Activated CD4-positive, alpha-beta T cell treated with anti-CD3 and anti-CD28 coated beads for 36 hours (primary cell): ENCODE measurements at regions not wholly inside any gene's neighbourhood (a gene's known extent, or its start where the extent isn't known, plus 50 kb on each side); places are given as distances from the start of the nearest gene placed in this dataset.

ENCODE experiments used
- ATAC-seq: fragments of 200-7000 bp; cut with Tn5 transposase; one replicate; pipeline ENCODE4 v1.10.0; 2021; ENCODE audit warnings: mild to moderate bottlenecking, moderate library complexity
- CTCF ChIA-PET: fragments of 350-600 bp; sonication (Branson Sonifier 250); formaldehyde crosslinking; loops from one replicate; lab custom pipeline; 2021; ENCODE audit warnings: antibody characterized with exemption; lab: Charles Lee
- POLR2A ChIA-PET: fragments of 350-600 bp; sonication (Branson Sonifier 250); formaldehyde crosslinking; loops from one replicate; lab custom pipeline; 2021; ENCODE audit warnings: antibody characterized with exemption, inconsistent platforms; lab: Charles Lee
- DNase-seq: peaks from one replicate; pipeline ENCODE4 v3.0.0-alpha.2; 2020
- H3K27ac Mint-ChIP-seq: one replicate; pipeline ENCODE4 v1.8.0; 2021; ENCODE audit warnings: mixed read lengths
- H3K27me3 Mint-ChIP-seq: one replicate; pipeline ENCODE4 v1.8.0; 2021; ENCODE audit warnings: mixed read lengths
- H3K36me3 Mint-ChIP-seq: one replicate; pipeline ENCODE4 v1.8.0; 2021; ENCODE audit warnings: low read depth, mixed read lengths
- H3K4me1 Mint-ChIP-seq: one replicate; pipeline ENCODE4 v1.8.0; 2021; ENCODE audit warnings: mixed read lengths
- H3K4me3 Mint-ChIP-seq: one replicate; pipeline ENCODE4 v1.8.0; 2021; ENCODE audit warnings: mild to moderate bottlenecking, moderate library complexity, mixed read lengths
- H3K9me3 Mint-ChIP-seq: one replicate; pipeline ENCODE4 v1.8.0; 2021; ENCODE audit warnings: low read depth, mixed read lengths
- intact Hi-C, 2 experiments: fragments of 100-400 bp; cut with DNase I in 1 of 2; cut with micrococcal nuclease in 1 of 2; formaldehyde crosslinking; loops; one replicate each; pipeline versions ENCODE4 v1.14.2 to v1.15.1; 2022 to 2024; cut with DNase I, micrococcal nuclease

DNA sequence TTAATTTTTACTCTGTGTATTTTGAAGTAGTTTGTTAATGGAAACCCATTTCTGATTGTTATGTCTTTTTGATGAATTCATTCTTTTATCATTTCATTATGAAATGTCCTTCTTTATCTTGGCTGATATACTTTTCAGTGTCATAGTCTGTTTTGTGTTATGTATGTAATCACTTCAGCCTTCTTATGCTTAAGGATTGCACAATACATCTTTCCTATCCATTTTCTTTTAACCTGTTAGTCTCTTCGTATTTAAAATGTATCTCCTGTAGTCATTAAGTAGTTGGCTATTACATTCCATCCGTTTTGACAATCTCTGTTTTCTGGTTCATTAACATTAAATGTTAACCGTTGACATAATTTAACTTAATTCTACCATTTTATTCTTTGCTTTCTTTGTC, 344.6 kb upstream of the CTNND2 start:
- POLR2A ChIA-PET, result no interaction called here
- Mint-ChIP-seq H3K4me1 (no peaks in the 10 kb centered on the region), H3K27ac (no peak overlapping the region), H3K27me3 (no peaks in the 10 kb centered on the region), H3K4me3 (no peak overlapping the region), H3K36me3 (no peaks in the 10 kb centered on the region), H3K9me3 (peaks cover 4% of the 10 kb centered on the region)
- ATAC-seq, result no peak
- DNase-seq, result no peak
- CTCF ChIA-PET, result no interaction called here
- intact Hi-C loops, result no loop called here

DNA sequence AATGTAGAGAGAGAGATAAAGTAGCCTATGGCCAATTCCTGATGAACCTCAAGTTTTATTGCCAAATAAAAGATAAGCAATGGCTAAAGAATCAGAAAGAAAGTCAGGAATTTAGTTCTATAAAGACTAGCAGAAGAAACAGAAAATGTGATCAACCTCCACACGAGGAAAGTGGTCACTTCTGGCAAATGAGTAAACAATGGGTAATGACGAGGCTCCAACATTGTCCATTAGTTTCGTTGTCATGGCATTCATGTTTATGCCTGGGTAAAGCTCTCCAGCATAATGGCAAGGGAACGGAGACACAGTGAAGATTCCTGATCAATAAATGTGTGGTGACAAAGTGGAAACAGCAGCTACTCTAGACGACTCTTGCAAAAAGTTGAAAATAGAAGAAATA, 341.8 kb upstream of the CTNND2 start:
- H3K9me3 Mint-ChIP-seq, result peaks cover 4% of the 10 kb centered on the region
- no peak for ATAC-seq
- no peak overlapping the region for H3K4me3 Mint-ChIP-seq
- intact Hi-C loops, result no loop called here
- POLR2A ChIA-PET, result no interaction called here
- H3K36me3 Mint-ChIP-seq, result no peaks in the 10 kb centered on the region
- CTCF ChIA-PET, result no interaction called here
- no peak overlapping the region for H3K27ac Mint-ChIP-seq
- no peaks in the 10 kb centered on the region for H3K27me3 Mint-ChIP-seq
- DNase-seq, result no peak
- no peaks in the 10 kb centered on the region for H3K4me1 Mint-ChIP-seq

DNA sequence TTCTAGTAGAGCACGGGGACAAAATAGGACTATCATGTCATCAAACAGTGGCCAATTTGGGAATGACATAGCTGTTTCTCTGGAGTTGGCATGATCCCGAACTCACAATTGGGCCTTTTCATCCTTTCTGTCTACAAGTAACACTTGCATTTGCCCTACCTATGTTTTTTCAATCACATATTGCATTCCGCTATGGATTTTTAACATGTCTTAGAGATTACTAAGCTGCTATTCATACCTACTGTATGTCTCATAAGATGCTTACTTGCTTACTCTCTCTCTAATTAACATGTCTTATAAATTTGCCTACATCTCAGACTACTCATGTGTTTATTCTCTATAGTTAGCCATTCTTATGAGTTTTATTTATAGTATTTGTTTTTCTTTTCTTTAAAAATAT, 341.2 kb upstream of the CTNND2 start:
- Mint-ChIP-seq H3K9me3 (peaks cover 2% of the 10 kb centered on the region), H3K36me3 (no peaks in the 10 kb centered on the region), H3K27ac (no peak overlapping the region), H3K4me1 (no peaks in the 10 kb centered on the region), H3K4me3 (no peak overlapping the region), H3K27me3 (no peaks in the 10 kb centered on the region)
- no peak for DNase-seq
- ChIA-PET CTCF (no interaction called here), POLR2A (no interaction called here)
- no peak for ATAC-seq
- intact Hi-C loops, result no loop called here

DNA sequence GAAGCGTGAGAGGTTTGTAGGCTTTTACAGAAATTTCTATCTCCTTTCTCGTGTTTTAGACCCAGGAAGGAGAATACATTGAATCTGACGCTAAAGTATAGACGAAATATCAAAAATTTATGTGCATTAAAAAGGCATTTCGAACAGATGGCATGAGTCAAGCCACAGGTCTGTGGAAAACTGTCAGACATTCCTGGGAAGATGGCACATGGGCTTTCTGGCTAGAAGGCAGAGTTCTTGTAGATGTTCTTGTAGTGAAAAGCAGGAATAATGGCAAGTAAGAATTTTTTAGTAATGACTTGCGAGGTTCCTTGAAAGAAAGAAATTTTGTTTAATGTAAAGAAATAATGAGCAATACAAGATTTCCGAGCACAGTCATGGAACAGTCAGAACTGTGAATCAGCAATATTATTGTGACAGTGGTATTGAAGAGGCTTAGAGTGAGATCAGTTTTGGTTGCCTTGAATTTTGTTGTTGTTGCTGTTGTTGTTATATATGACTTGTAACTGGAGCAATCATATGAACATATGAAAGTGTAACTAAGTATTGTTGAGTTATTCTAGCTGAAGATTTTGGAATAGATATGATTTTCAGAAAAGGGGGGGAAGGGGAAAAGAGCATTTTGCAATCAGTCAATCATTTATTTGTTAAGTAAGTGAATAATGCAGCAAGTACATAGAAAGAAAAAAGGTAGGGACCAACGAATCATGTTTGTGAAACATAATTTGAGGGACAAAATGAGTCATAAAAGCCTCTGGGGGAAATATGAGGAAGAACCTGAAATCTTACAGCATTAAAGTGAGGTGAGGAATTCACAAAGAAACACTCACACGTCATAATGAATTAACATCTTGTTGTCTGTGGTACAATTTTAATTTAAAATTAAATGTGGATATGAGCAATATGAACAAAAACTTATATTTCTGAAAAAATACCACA, 339.0 kb upstream of the CTNND2 start:
- ChIA-PET POLR2A (no interaction called here), CTCF (no interaction called here)
- H3K4me1 Mint-ChIP-seq, result no peaks in the 10 kb centered on the region
- no peak overlapping the region for H3K4me3 Mint-ChIP-seq
- no peak overlapping the region for H3K27ac Mint-ChIP-seq
- ATAC-seq, result no peak
- DNase-seq, result no peak
- no peaks in the 10 kb centered on the region for H3K36me3 Mint-ChIP-seq
- no peaks in the 10 kb centered on the region for H3K27me3 Mint-ChIP-seq
- intact Hi-C loops, result no loop called here
- H3K9me3 Mint-ChIP-seq, result peaks cover 4% of the 10 kb centered on the region

DNA sequence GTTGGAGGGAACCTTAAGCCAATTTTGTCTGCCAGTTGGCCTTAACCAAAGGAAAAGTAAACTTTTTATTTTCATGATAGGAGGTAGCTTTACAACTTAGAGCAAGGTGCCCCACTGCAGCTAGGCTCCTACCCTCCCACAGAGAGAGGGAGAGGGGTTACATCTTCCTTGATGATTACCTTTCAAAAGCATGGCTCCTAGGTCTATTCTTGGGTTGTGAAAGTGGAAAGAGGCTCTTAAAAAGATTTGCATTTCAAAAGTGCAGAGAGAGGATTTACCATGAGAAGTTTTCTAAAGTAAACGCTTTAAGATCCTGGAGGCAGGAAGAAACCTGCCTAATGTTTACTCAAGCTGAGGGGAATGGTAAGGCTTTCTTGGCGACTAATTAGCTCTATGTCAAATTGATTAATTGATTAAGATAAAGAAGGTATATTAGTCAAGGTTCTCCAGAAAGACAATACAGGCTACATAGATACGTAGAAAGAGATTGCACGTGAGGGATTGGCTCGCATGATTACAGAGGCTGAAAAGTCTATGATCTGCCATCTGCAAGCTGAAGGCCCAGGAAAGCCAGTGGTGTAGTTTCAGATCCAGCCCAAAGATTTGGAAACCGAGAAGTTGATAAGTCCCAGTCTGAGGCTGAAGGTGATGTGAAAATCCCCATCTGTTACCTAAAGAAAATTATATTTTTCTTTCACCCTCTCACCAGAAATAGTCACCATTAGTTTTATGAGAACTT, 333.8 kb upstream of the CTNND2 start:
- ATAC-seq (no peak), DNase-seq (no peak)
- no peaks in the 10 kb centered on the region for H3K36me3 Mint-ChIP-seq
- peaks cover 13% of the 10 kb centered on the region for H3K9me3 Mint-ChIP-seq
- CTCF ChIA-PET, result interaction anchor here (0.7 kb wide), 1 partner anchor 28 kb away, joined by 3 read pairs; no protein-coding TSS in a partner anchor
- POLR2A ChIA-PET, result no interaction called here
- H3K4me1 Mint-ChIP-seq, result no peaks in the 10 kb centered on the region
- H3K27me3 Mint-ChIP-seq, result no peaks in the 10 kb centered on the region
- intact Hi-C loops, result no loop called here
- H3K27ac Mint-ChIP-seq, result no peak overlapping the region
- H3K4me3 Mint-ChIP-seq, result no peak overlapping the region

DNA sequence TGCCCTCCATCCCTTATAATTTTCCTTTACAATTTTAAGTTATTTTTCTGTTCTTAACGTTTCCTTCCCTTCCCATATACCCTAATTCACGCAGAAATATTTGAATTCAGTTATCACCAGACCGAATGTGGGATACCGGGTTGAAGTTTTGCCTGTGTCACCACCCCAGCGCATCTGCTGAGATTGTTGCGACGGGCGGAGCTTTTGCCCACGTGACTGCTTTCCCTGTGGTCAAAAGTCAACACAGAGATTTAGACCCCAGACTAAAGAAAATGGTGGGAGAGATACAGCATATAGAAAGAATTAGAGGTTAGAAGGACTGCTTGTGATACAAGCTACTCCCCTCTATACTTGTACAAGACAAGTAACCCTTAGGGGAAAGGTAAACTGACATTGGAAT, 326.4 kb upstream of the CTNND2 start:
- intact Hi-C loops, result no loop called here
- ChIA-PET CTCF (no interaction called here), POLR2A (no interaction called here)
- no peak overlapping the region for H3K4me3 Mint-ChIP-seq
- ATAC-seq (no peak), DNase-seq (no peak)
- H3K27ac Mint-ChIP-seq, result no peak overlapping the region
- H3K4me1 Mint-ChIP-seq, result no peaks in the 10 kb centered on the region
- no peaks in the 10 kb centered on the region for H3K27me3 Mint-ChIP-seq
- peaks cover 16% of the 10 kb centered on the region for H3K9me3 Mint-ChIP-seq
- no peaks in the 10 kb centered on the region for H3K36me3 Mint-ChIP-seq

DNA sequence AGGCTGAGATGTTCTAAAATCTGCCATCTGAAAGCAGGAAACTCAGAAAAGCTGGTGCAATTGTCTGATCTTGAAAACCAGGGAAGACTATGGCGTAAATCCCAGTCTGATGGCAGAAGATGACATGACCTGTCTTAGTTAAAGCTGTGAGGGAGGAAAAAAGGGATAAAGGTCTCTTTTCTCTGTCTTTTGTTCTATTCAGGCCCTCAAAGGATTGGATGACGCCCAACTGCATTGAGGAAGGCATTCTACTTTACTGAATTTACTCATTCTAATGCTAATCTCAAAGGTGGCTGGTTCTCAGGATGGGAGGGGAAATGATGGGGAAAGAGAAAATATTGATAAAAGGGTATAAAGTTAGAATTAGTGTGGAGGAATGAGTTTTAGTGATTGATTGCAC, 312.8 kb upstream of the CTNND2 start:
- H3K9me3 Mint-ChIP-seq, result peaks cover 17% of the 10 kb centered on the region
- POLR2A ChIA-PET, result no interaction called here
- intact Hi-C loops, result no loop called here
- ATAC-seq (no peak), DNase-seq (no peak)
- no peak overlapping the region for H3K4me3 Mint-ChIP-seq
- no peaks in the 10 kb centered on the region for H3K4me1 Mint-ChIP-seq
- no peaks in the 10 kb centered on the region for H3K36me3 Mint-ChIP-seq
- H3K27me3 Mint-ChIP-seq, result no peaks in the 10 kb centered on the region
- CTCF ChIA-PET, result no interaction called here
- H3K27ac Mint-ChIP-seq, result no peak overlapping the region

DNA sequence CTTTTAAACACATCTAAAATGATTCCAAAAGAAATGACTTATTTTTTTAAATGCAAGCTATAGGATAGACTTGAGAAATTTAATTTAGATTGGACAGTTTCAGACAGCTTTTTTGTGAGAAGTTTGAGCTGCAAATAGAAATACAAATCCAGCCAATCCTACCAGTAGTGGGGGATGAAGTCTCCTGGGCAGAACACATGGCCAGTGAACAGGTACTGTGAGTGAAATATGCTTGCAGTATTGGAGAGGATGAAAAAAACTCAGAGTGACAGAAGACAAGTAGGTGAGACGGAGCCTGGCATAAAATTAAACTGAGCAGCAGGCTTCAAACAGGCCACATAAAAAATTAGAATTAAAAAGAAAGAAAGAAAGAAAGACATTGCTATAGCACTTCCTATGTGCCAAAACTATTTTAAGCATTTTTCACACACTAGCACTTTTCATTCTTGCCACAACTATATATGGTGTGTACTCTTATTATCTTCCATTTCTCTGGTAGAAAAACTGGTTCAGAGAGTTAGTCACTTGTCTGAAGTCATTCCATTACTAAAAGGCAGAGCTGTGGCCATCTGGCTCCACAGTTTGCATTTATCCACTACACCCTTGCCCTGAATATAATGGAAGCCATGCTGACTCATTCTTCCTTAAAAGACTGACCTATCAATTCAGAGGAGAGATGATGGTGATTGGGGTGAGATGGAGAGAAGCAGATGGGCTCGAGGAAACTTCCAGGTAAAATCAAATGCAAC, 310.2 kb upstream of the CTNND2 start:
- H3K4me3 Mint-ChIP-seq, result no peak overlapping the region
- intact Hi-C loops, result no loop called here
- DNase-seq (no peak), ATAC-seq (no peak)
- no peaks in the 10 kb centered on the region for H3K27me3 Mint-ChIP-seq
- H3K36me3 Mint-ChIP-seq, result no peaks in the 10 kb centered on the region
- H3K9me3 Mint-ChIP-seq, result peaks cover 19% of the 10 kb centered on the region
- H3K27ac Mint-ChIP-seq, result no peak overlapping the region
- ChIA-PET CTCF (interaction anchor here (0.6 kb wide), 1 partner anchor 617 kb away, joined by 3 read pairs; no protein-coding TSS in a partner anchor), POLR2A (no interaction called here)
- H3K4me1 Mint-ChIP-seq, result no peaks in the 10 kb centered on the region

DNA sequence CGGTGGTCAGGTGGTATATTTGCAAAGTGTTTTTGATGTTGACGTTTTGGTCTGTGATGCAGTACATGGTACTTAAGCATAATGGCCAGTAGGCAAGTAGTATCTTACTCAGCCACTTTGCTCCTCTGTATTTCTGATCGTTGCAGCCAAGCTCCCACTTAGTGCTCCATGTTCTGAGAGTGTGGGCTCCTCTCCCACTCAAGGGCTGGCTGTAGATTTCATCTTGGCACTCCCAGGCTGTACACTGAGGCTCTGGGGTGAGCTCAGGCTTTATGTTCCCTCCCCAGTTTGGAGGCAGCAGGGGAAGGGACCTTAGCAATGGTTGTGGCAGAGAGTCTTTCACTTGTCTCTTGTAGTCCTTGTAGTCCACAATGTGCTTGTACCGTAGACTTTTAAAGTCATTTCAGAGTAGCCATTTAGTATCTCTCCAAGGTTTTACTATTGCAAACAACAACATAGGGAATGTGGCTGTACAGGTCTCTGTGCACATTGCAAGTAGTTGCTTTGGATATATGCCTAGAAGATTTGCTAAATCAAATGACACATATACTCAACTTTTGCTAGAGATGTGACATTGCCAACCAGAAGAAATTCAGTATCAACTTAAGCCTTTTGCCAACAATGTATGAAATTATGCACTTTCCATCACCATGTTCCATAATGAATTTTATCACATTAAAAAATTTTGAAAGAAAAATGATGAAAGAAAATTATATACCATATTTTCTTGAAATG, 304.3 kb upstream of the CTNND2 start:
- no peak overlapping the region for H3K4me3 Mint-ChIP-seq
- DNase-seq (no peak), ATAC-seq (no peak)
- H3K27me3 Mint-ChIP-seq, result no peaks in the 10 kb centered on the region
- intact Hi-C loops, result no loop called here
- ChIA-PET POLR2A (no interaction called here), CTCF (no interaction called here)
- no peaks in the 10 kb centered on the region for H3K4me1 Mint-ChIP-seq
- peaks cover 10% of the 10 kb centered on the region for H3K9me3 Mint-ChIP-seq
- H3K27ac Mint-ChIP-seq, result no peak overlapping the region
- H3K36me3 Mint-ChIP-seq, result no peaks in the 10 kb centered on the region

DNA sequence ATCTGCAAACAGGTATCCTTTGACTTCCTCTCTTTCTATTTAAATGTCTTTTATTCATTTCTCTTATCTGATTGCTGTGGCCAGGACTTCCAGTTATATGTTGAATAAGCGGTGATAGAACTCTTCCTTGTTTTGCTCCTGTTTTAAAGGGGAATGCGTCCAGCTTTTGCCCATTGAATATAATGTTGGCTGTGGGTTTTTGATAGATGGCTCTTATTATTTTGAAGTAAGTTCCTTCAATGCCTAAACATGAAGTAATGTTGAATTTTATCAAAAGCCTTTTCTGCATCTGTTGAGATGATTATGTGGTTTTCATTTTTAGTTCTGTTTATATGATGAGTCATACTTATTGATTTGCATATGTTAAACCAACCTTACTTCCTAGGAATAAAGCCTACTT, 300.5 kb upstream of the CTNND2 start:
- ATAC-seq (no peak), DNase-seq (no peak)
- ChIA-PET CTCF (no interaction called here), POLR2A (no interaction called here)
- no peaks in the 10 kb centered on the region for H3K36me3 Mint-ChIP-seq
- H3K27me3 Mint-ChIP-seq, result no peaks in the 10 kb centered on the region
- H3K27ac Mint-ChIP-seq, result no peak overlapping the region
- H3K4me3 Mint-ChIP-seq, result no peak overlapping the region
- peaks cover 8% of the 10 kb centered on the region for H3K9me3 Mint-ChIP-seq
- H3K4me1 Mint-ChIP-seq, result no peaks in the 10 kb centered on the region
- intact Hi-C loops, result no loop called here

DNA sequence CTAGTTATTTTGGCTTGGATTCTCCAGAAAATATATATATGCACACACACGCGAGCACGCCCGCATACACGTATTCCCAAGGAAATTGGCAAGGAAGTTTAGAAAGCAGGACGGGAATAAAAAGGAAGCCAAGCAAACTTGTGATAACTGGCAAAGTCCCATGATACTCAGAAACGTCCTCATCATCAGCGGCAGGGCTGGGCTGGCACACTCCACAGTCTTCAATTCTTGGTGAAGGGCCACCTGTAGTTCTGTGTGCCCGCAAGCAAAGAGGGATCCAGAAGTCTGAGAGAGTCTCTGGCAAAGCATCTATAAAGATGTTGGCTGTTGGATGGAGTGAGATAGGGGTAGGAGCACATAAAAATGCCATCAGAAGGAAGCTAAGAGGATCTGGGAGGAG, 289.3 kb upstream of the CTNND2 start:
- Mint-ChIP-seq H3K27me3 (no peaks in the 10 kb centered on the region), H3K36me3 (no peaks in the 10 kb centered on the region), H3K9me3 (peaks cover 12% of the 10 kb centered on the region), H3K4me3 (no peak overlapping the region), H3K4me1 (no peaks in the 10 kb centered on the region), H3K27ac (no peak overlapping the region)
- no peak for DNase-seq
- ATAC-seq, result no peak
- intact Hi-C loops, result no loop called here
- POLR2A ChIA-PET, result no interaction called here
- CTCF ChIA-PET, result no interaction called here
